CD14-positive monocyte (primary cell): ENCODE measurements at regions not wholly inside any gene's neighbourhood (a gene's known extent, or its start where the extent isn't known, plus 50 kb on each side); places are given as distances from the start of the nearest gene placed in this dataset.

Experiments
- DNase-seq, 3 donors: peaks; one replicate each; pipeline ENCODE4 v3.0.0-alpha.2; 2011 to 2022
- H2AFZ ChIP-seq: 2 replicates; pipeline ENCODE4 v1.6.0; 2012; ENCODE audit warnings: mild to moderate bottlenecking, low read depth, low read length, inconsistent platforms; ENCODE audit not compliant: insufficient read depth, poor library complexity, severe bottlenecking
- H3K27ac ChIP-seq, 2 donors: 1 replicate in 1 of 2; 2 replicates in 1 of 2; pipeline ENCODE4 v1.5.1; 2012 to 2013; ENCODE audit warnings: low read length in 2 of 2, control low read depth in 1 of 2, inconsistent platforms in 1 of 2, low read depth in 1 of 2, mild to moderate bottlenecking in 1 of 2
- H3K27me3 ChIP-seq, 2 donors: one replicate each; pipeline versions ENCODE4 v1.6.0 to v1.6.1; 2011 to 2013; ENCODE audit warnings: low read length in 2 of 2; ENCODE audit not compliant: control insufficient read depth in 2 of 2, insufficient read depth in 2 of 2
- H3K36me3 ChIP-seq, 2 donors: replicated peaks in 1 of 2; 1 replicate in 1 of 2; 2 replicates in 1 of 2; pipeline versions ENCODE4 v1.5.1 to v1.6.1; 2012 to 2013; ENCODE audit warnings: low read length in 2 of 2, control low read depth in 1 of 2, inconsistent platforms in 1 of 2, mild to moderate bottlenecking in 1 of 2; ENCODE audit not compliant: insufficient read depth in 2 of 2, control insufficient read depth in 1 of 2
- H3K4me1 ChIP-seq, 2 donors: 1 replicate in 1 of 2; 2 replicates in 1 of 2; pipeline versions ENCODE4 v1.5.1 to v1.6.1; 2012 to 2013; ENCODE audit warnings: low read length in 2 of 2, control low read depth in 1 of 2, inconsistent platforms in 1 of 2, mild to moderate bottlenecking in 1 of 2, moderate library complexity in 1 of 2; ENCODE audit not compliant: insufficient read depth in 2 of 2, control insufficient read depth in 1 of 2
- H3K4me2 ChIP-seq: replicated peaks from 2 replicates; pipeline ENCODE3; 2012; ENCODE audit warnings: low read length, moderate library complexity, mild to moderate bottlenecking; ENCODE audit not compliant: poor library complexity, severe bottlenecking; ENCODE audit errors: extremely low read depth
- H3K4me3 ChIP-seq, 3 experiments: fragments of 200-600 bp in 1 of 3; sonication (generic) in 1 of 3; replicated peaks in 1 of 3; 1 replicate in 2 of 3; 2 replicates in 1 of 3; pipeline ENCODE4 v1.5.1; 2011 to 2013; ENCODE audit warnings: low read length in 3 of 3, mild to moderate bottlenecking in 3 of 3, control low read depth in 2 of 3, low read depth in 2 of 3, inconsistent platforms in 1 of 3, moderate library complexity in 1 of 3
- H3K79me2 ChIP-seq: 2 replicates; pipeline ENCODE4 v1.6.0; 2012; ENCODE audit warnings: mild to moderate bottlenecking, control low read depth, inconsistent platforms, low read length, moderate library complexity; ENCODE audit not compliant: insufficient read depth
- H3K9ac ChIP-seq: 2 replicates; pipeline ENCODE4 v1.6.0; 2017; ENCODE audit warnings: low read length, mild to moderate bottlenecking; ENCODE audit not compliant: insufficient read depth, poor library complexity, severe bottlenecking
- H3K9me3 ChIP-seq, 2 donors: replicated peaks in 1 of 2; 1 replicate in 1 of 2; 2 replicates in 1 of 2; pipeline versions ENCODE4 v1.5.1 to v1.6.1; 2012 to 2013; ENCODE audit warnings: low read length in 2 of 2, control low read depth in 1 of 2; ENCODE audit not compliant: control insufficient read depth in 1 of 2, insufficient read depth in 1 of 2
- H4K20me1 ChIP-seq: 2 replicates; pipeline ENCODE4 v1.6.0; 2012; ENCODE audit warnings: mild to moderate bottlenecking, low read length, control low read depth, moderate library complexity; ENCODE audit not compliant: insufficient read depth
- H3K27ac Mint-ChIP-seq, 7 donors: one replicate each; pipeline ENCODE4 v1.8.0; 2020; ENCODE audit warnings: mild to moderate bottlenecking in 7 of 7, mixed read lengths in 7 of 7, moderate library complexity in 6 of 7, inconsistent platforms in 2 of 7
- H3K27me3 Mint-ChIP-seq, 3 donors: one replicate each; pipeline ENCODE4 v1.8.0; 2021 to 2022; ENCODE audit warnings: low read depth in 3 of 3, mild to moderate bottlenecking in 3 of 3, mixed read lengths in 3 of 3, moderate library complexity in 3 of 3, inconsistent platforms in 1 of 3
- H3K36me3 Mint-ChIP-seq, 2 donors: one replicate each; pipeline ENCODE4 v1.8.0; 2020; ENCODE audit warnings: mixed read lengths in 2 of 2, inconsistent platforms in 1 of 2, mild to moderate bottlenecking in 1 of 2
- H3K4me1 Mint-ChIP-seq: one replicate; pipeline ENCODE4 v1.8.0; 2020; ENCODE audit warnings: mild to moderate bottlenecking, mixed read lengths
- H3K4me3 Mint-ChIP-seq, 2 donors: one replicate each; pipeline ENCODE4 v1.8.0; 2020; ENCODE audit warnings: mild to moderate bottlenecking in 2 of 2, mixed read lengths in 2 of 2, moderate library complexity in 1 of 2
- H3K9me3 Mint-ChIP-seq, 7 donors: one replicate each; pipeline ENCODE4 v1.8.0; 2020 to 2022; ENCODE audit warnings: mixed read lengths in 7 of 7, mild to moderate bottlenecking in 6 of 7, moderate library complexity in 6 of 7, inconsistent platforms in 2 of 7
- CTCF ChIP-seq: fragments of 200-600 bp; IDR thresholded peaks from one replicate; pipeline ENCODE4 v1.8.0; 2022; ENCODE audit warnings: antibody characterized with exemption, mild to moderate bottlenecking
- WGBS: methylation state at CpG from one replicate; pipeline ENCODE4 v1.1.5; 2013; ENCODE audit warnings: missing lambda C conversion rate; ENCODE audit not compliant: insufficient coverage; 5-methylcytosine and 5-hydroxymethylcytosine counted together
- intact Hi-C, 2 donors: fragments of 100-400 bp; cut with micrococcal nuclease; formaldehyde crosslinking; loops; one replicate each; pipeline versions ENCODE4 v1.15.0 to v1.15.1; 2023

DNA sequence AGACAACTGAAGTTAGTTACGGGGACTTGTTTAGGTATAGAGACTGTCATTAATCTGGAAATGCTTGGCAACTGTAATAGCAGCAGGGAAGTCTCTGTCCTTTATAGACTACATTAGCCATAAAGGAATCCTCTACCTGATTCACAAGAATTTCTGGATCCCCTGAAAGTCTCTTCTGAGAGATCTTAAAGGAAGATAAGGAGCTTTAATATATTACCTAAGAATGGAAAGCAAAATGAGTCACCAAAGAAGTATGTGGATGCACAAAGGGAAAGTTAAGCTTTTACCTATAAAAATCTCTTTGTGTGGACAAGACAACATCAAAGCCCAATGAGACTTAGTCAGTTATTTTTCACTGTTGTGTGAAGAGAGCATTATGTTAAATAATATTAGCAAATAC is 92.2 kb upstream of the RSPO3 start:
- no peak overlapping the region for H3K4me2 ChIP-seq
- H2AFZ ChIP-seq, result no peak overlapping the region
- no peak for DNase-seq
- peaks cover 0 to 3% (median 0%) of the 10 kb centered on the region in 7 donors for H3K9me3 Mint-ChIP-seq
- H3K36me3 Mint-ChIP-seq, result no peaks in the 10 kb centered on the region
- H3K79me2 ChIP-seq, result no peaks in the 10 kb centered on the region
- intact Hi-C loops, result no loop called here
- H3K9ac ChIP-seq, result no peak overlapping the region
- no peaks in the 10 kb centered on the region for H3K36me3 ChIP-seq
- H3K27ac Mint-ChIP-seq, result no peak overlapping the region
- no peaks in the 10 kb centered on the region for H3K27me3 ChIP-seq
- no peaks in the 10 kb centered on the region for H3K9me3 ChIP-seq
- no CpG with 5 or more reads among the region's 1 CpG for WGBS
- no peaks in the 10 kb centered on the region for H4K20me1 ChIP-seq
- no peaks in the 10 kb centered on the region for H3K4me1 ChIP-seq
- no peaks in the 10 kb centered on the region for H3K27me3 Mint-ChIP-seq
- H3K4me1 Mint-ChIP-seq, result no peaks in the 10 kb centered on the region
- no peak overlapping the region for H3K4me3 Mint-ChIP-seq
- no peak overlapping the region for H3K27ac ChIP-seq
- no peak overlapping the region for H3K4me3 ChIP-seq
- TF ChIP-seq CTCF, result no peak

GRCh38 chr6:127030111-127030510 is 88.4 kb upstream of the RSPO3 start:
- Mint-ChIP-seq H3K4me1 (no peaks in the 10 kb centered on the region), H3K4me3 (no peak overlapping the region), H3K27ac (no peak overlapping the region), H3K36me3 (no peaks in the 10 kb centered on the region), H3K9me3 (peaks cover 0 to 2% (median 0%) of the 10 kb centered on the region in 7 donors), H3K27me3 (no peaks in the 10 kb centered on the region)
- intact Hi-C loops, result no loop called here
- no peaks in the 10 kb centered on the region for H3K9me3 ChIP-seq
- no peaks in the 10 kb centered on the region for H3K27me3 ChIP-seq
- no peak for DNase-seq
- H4K20me1 ChIP-seq, result no peaks in the 10 kb centered on the region
- no peak overlapping the region for H3K9ac ChIP-seq
- no peak overlapping the region for H2AFZ ChIP-seq
- H3K79me2 ChIP-seq, result no peaks in the 10 kb centered on the region
- no peak overlapping the region for H3K4me3 ChIP-seq
- H3K36me3 ChIP-seq, result no peaks in the 10 kb centered on the region
- no peak overlapping the region for H3K4me2 ChIP-seq
- H3K27ac ChIP-seq, result no peak overlapping the region
- TF ChIP-seq CTCF, result no peak
- no peaks in the 10 kb centered on the region for H3K4me1 ChIP-seq
